ENCODE measurements at regions not wholly inside any gene's neighbourhood (a gene's known extent, or its start where the extent isn't known, plus 50 kb on each side); places are given as distances from the start of the nearest gene placed in this dataset.

DNA sequence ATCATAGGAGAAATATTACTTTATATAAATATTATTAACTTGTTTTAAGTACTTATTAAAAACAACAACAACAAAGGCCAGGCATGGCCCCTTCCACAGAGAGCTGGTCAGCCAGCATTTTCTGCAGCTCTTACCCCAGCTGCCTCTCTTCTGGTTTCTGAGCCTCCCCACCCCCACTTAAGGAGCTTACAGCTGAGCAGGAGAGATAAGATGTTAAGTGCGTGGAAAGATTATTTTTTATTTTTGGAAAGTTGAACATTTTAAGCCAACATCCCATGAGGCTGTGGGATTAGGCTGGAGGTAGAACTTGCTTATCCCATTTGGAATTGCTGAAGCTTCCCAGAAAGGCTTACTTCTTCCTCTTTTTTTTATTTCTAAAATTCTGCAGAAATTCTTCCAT, 401.2 kb downstream of the SEC14L1 start:
- TF ChIP-seq, protein P1, sequence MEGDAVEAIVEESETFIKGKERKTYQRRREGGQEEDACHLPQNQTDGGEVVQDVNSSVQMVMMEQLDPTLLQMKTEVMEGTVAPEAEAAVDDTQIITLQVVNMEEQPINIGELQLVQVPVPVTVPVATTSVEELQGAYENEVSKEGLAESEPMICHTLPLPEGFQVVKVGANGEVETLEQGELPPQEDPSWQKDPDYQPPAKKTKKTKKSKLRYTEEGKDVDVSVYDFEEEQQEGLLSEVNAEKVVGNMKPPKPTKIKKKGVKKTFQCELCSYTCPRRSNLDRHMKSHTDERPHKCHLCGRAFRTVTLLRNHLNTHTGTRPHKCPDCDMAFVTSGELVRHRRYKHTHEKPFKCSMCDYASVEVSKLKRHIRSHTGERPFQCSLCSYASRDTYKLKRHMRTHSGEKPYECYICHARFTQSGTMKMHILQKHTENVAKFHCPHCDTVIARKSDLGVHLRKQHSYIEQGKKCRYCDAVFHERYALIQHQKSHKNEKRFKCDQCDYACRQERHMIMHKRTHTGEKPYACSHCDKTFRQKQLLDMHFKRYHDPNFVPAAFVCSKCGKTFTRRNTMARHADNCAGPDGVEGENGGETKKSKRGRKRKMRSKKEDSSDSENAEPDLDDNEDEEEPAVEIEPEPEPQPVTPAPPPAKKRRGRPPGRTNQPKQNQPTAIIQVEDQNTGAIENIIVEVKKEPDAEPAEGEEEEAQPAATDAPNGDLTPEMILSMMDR (IDR thresholded peaks at IDR 0.05): no peak
- TF ChIP-seq POLR2A (IDR thresholded peaks at IDR 0.05): no peak
